CD4-positive, alpha-beta T cell (primary cell): ENCODE measurements at regions not wholly inside any gene's neighbourhood (a gene's known extent, or its start where the extent isn't known, plus 50 kb on each side); places are given as distances from the start of the nearest gene placed in this dataset.

Experiments used
- ATAC-seq: fragments of 200-7000 bp; cut with Tn5 transposase; one replicate; pipeline ENCODE4 v1.10.0; 2022; ENCODE audit warnings: mild to moderate bottlenecking; ENCODE audit not compliant: poor library complexity
- CTCF ChIA-PET: fragments of 350-600 bp; sonication (Branson Sonifier 250); formaldehyde crosslinking; loops from one replicate; lab custom pipeline; 2021; ENCODE audit warnings: antibody characterized with exemption, inconsistent platforms; lab: Charles Lee
- POLR2A ChIA-PET: fragments of 350-600 bp; sonication (Branson Sonifier 250); formaldehyde crosslinking; loops from one replicate; lab custom pipeline; 2021; ENCODE audit warnings: antibody characterized with exemption, inconsistent platforms; lab: Charles Lee
- DNase-seq, 14 experiments: peaks; one replicate each; pipeline ENCODE4 v3.0.0-alpha.2; 2013 to 2020; ENCODE audit warnings: mixed read lengths in 2 of 14
- H3K27ac ChIP-seq, 2 donors: one replicate each; pipeline versions ENCODE4 v1.5.1 to v1.7.0; 2013; ENCODE audit warnings: low read length in 2 of 2, low read depth in 1 of 2, mild to moderate bottlenecking in 1 of 2
- H3K27me3 ChIP-seq, 2 experiments: 1 replicate in 1 of 2; 2 replicates in 1 of 2; pipeline versions ENCODE4 v1.6.1 to v1.7.0; 2013; ENCODE audit warnings: low read length in 2 of 2, control low read depth in 1 of 2, mild to moderate bottlenecking in 1 of 2, moderate library complexity in 1 of 2; ENCODE audit not compliant: insufficient read depth in 2 of 2, control insufficient read depth in 1 of 2
- H3K36me3 ChIP-seq: one replicate; pipeline ENCODE4 v1.6.1; 2013; ENCODE audit warnings: low read length, control low read depth; ENCODE audit not compliant: insufficient read depth
- H3K4me1 ChIP-seq: one replicate; pipeline ENCODE4 v1.6.1; 2013; ENCODE audit warnings: low read length, control low read depth; ENCODE audit not compliant: insufficient read depth
- H3K4me3 ChIP-seq: one replicate; pipeline ENCODE4 v1.5.1; 2013; ENCODE audit warnings: mild to moderate bottlenecking, low read length, moderate library complexity
- H3K9me3 ChIP-seq, 2 experiments: 1 replicate in 1 of 2; 2 replicates in 1 of 2; pipeline versions ENCODE4 v1.6.1 to v1.7.0; 2013; ENCODE audit warnings: low read length in 2 of 2, mild to moderate bottlenecking in 2 of 2, control low read depth in 1 of 2, moderate library complexity in 1 of 2; ENCODE audit not compliant: control insufficient read depth in 1 of 2, insufficient read depth in 1 of 2
- H3K27ac Mint-ChIP-seq: one replicate; pipeline ENCODE4 v1.8.0; 2020; ENCODE audit warnings: mixed read lengths
- H3K27me3 Mint-ChIP-seq: one replicate; pipeline ENCODE4 v1.8.0; 2021; ENCODE audit warnings: mixed read lengths
- H3K36me3 Mint-ChIP-seq: one replicate; pipeline ENCODE4 v1.8.0; 2021; ENCODE audit warnings: low read depth, mixed read lengths
- H3K4me1 Mint-ChIP-seq: one replicate; pipeline ENCODE4 v1.8.0; 2021; ENCODE audit warnings: low read depth, mixed read lengths
- H3K4me3 Mint-ChIP-seq: one replicate; pipeline ENCODE4 v1.8.0; 2020; ENCODE audit warnings: mild to moderate bottlenecking, mixed read lengths
- H3K9me3 Mint-ChIP-seq: one replicate; pipeline ENCODE4 v1.8.0; 2020; ENCODE audit warnings: mixed read lengths
- CTCF ChIP-seq: fragments of 200-600 bp; IDR thresholded peaks from one replicate; pipeline ENCODE4 v1.8.0; 2022; ENCODE audit warnings: antibody characterized with exemption, mild to moderate bottlenecking
- intact Hi-C, 2 experiments: fragments of 100-400 bp; cut with DNase I in 1 of 2; cut with micrococcal nuclease in 1 of 2; formaldehyde crosslinking; loops; one replicate each; pipeline versions ENCODE4 v1.15.1 to v1.9.0; 2023 to 2025; cut with DNase I, micrococcal nuclease

- TF ChIP-seq CTCF: no peak
- no peak overlapping the region for H3K27ac ChIP-seq
- no peaks in the 10 kb centered on the region for H3K4me1 Mint-ChIP-seq
- POLR2A ChIA-PET: no interaction called here
- H3K9me3 Mint-ChIP-seq: no peaks in the 10 kb centered on the region
- ATAC-seq (no peak), DNase-seq (no peak)
- H3K4me3 ChIP-seq: no peak overlapping the region
- no peaks in the 10 kb centered on the region for H3K36me3 Mint-ChIP-seq
- H3K27me3 Mint-ChIP-seq: peaks cover 23% of the 10 kb centered on the region
- CTCF ChIA-PET: interaction anchor here (0.8 kb wide), 1 partner anchor 9 kb away, joined by 3 read pairs; no protein-coding TSS in a partner anchor
- H3K27ac Mint-ChIP-seq: no peak overlapping the region
- no peaks in the 10 kb centered on the region for H3K4me1 ChIP-seq
- no peak overlapping the region for H3K4me3 Mint-ChIP-seq
- H3K27me3 ChIP-seq: peaks cover 0 to 3% of the 10 kb centered on the region in 2 experiments
- intact Hi-C loops: no loop called here
- H3K9me3 ChIP-seq: no peaks in the 10 kb centered on the region
- H3K36me3 ChIP-seq: no peaks in the 10 kb centered on the region
Observed at GRCh38 chr18:57961876-57962505, 82.0 kb upstream of the NEDD4L start.

- no peaks in the 10 kb centered on the region for H3K4me1 ChIP-seq
- no peaks in the 10 kb centered on the region for H3K9me3 ChIP-seq
- Mint-ChIP-seq H3K9me3 (no peaks in the 10 kb centered on the region), H3K36me3 (no peaks in the 10 kb centered on the region), H3K27ac (no peak overlapping the region), H3K4me3 (no peak overlapping the region), H3K4me1 (no peaks in the 10 kb centered on the region), H3K27me3 (peaks cover 23% of the 10 kb centered on the region)
- H3K27me3 ChIP-seq: peaks cover 5 to 6% of the 10 kb centered on the region in 2 experiments
- H3K36me3 ChIP-seq: no peaks in the 10 kb centered on the region
- H3K4me3 ChIP-seq: no peak overlapping the region
- ChIA-PET POLR2A (no interaction called here), CTCF (no interaction called here)
- no peak for TF ChIP-seq CTCF
- ATAC-seq (no peak), DNase-seq (no peak)
- H3K27ac ChIP-seq: no peak overlapping the region
- intact Hi-C loops: no loop called here
Observed at GRCh38 chr18:57961411-57961810, 82.6 kb upstream of the NEDD4L start.

GRCh38 chr18:57959278-57959677 lies 84.7 kb upstream of the NEDD4L start:
- peaks cover 6 to 24% of the 10 kb centered on the region in 2 experiments for H3K27me3 ChIP-seq
- peak in 3 of 14 experiments; percentile 3 to 21 (median 12) for DNase-seq
- TF ChIP-seq CTCF: no peak
- no peaks in the 10 kb centered on the region for H3K36me3 ChIP-seq
- Mint-ChIP-seq H3K27ac (no peak overlapping the region), H3K4me3 (no peak overlapping the region), H3K9me3 (no peaks in the 10 kb centered on the region), H3K36me3 (no peaks in the 10 kb centered on the region), H3K27me3 (peaks cover 23% of the 10 kb centered on the region), H3K4me1 (no peaks in the 10 kb centered on the region)
- H3K9me3 ChIP-seq: no peaks in the 10 kb centered on the region
- POLR2A ChIA-PET: no interaction called here
- H3K4me3 ChIP-seq: no peak overlapping the region
- H3K27ac ChIP-seq: no peak overlapping the region
- intact Hi-C loops: loop anchor here in 1 of 2 experiments (5.0 kb wide), 1 partner anchor 163 kb away; no protein-coding TSS in a partner anchor
- ATAC-seq: no peak
- CTCF ChIA-PET: no interaction called here
- H3K4me1 ChIP-seq: no peaks in the 10 kb centered on the region
